GM12872 (cell line): ENCODE measurements at regions not wholly inside any gene's neighbourhood (a gene's known extent, or its start where the extent isn't known, plus 50 kb on each side); places are given as distances from the start of the nearest gene placed in this dataset.

ENCODE experiments used
- CTCF ChIP-seq: IDR thresholded peaks from 3 replicates; pipeline ENCODE4 v1.5.1; 2011; ENCODE audit warnings: low read depth, mild to moderate bottlenecking, low read length, moderate library complexity; ENCODE audit not compliant: insufficient read depth

GRCh38 chr2:8059794-8060193 lies 622.1 kb upstream of the ID2 start:
- no peak for TF ChIP-seq CTCF

DNA sequence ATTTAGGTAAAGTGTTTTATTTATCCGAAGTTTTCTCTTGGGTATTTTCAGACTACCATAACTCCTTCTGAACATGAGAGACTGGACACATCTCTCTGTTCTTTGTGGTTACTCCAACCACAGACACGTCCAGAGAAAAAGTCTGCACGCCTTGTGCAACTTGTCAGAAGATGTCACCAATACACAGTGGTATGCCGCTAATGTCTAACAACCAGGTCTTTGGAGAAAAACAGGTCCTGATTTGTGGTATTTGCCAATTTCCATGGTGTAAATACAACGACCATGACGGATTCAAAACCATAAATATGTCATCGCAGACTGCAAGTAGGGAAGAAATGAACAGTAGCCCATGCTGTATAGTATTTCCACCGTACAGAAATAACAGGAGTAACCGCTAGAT lies 620.6 kb upstream of the ID2 start:
- no peak for TF ChIP-seq CTCF

- no peak for TF ChIP-seq CTCF
Observed at GRCh38 chr2:8064603-8065002, 617.3 kb upstream of the ID2 start.

DNA sequence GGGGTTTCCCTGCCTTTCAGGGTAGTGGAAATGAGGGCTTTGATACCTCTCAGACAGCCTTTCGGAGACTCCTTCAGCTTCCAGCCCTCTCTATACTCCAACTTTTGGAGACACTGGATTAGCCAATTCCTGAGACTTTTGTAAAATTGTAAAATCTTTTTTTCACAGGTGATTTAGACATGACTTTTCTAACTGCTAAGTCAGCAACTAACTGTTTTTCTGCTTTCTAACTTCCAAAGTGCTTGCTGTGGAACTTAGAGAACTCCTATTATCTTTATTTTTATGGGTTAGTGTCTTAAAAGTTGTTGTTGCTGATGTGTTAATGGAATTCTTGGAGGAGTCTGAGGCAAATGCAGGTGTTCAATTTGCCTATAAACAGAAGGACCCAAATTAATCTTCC lies 616.7 kb upstream of the ID2 start:
- no peak for TF ChIP-seq CTCF

GRCh38 chr2:8067784-8068336 lies 614.0 kb upstream of the ID2 start:
- TF ChIP-seq CTCF: no peak

- TF ChIP-seq CTCF: no peak
Observed at GRCh38 chr2:8072907-8073306, 608.9 kb upstream of the ID2 start.

- no peak for TF ChIP-seq CTCF
Observed at GRCh38 chr2:8073916-8074315, 607.9 kb upstream of the ID2 start.
